ENCODE measurements at regions not wholly inside any gene's neighbourhood (a gene's known extent, or its start where the extent isn't known, plus 50 kb on each side); places are given as distances from the start of the nearest gene placed in this dataset.

- TF ChIP-seq, protein P1, sequence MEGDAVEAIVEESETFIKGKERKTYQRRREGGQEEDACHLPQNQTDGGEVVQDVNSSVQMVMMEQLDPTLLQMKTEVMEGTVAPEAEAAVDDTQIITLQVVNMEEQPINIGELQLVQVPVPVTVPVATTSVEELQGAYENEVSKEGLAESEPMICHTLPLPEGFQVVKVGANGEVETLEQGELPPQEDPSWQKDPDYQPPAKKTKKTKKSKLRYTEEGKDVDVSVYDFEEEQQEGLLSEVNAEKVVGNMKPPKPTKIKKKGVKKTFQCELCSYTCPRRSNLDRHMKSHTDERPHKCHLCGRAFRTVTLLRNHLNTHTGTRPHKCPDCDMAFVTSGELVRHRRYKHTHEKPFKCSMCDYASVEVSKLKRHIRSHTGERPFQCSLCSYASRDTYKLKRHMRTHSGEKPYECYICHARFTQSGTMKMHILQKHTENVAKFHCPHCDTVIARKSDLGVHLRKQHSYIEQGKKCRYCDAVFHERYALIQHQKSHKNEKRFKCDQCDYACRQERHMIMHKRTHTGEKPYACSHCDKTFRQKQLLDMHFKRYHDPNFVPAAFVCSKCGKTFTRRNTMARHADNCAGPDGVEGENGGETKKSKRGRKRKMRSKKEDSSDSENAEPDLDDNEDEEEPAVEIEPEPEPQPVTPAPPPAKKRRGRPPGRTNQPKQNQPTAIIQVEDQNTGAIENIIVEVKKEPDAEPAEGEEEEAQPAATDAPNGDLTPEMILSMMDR (IDR thresholded peaks at IDR 0.05): no peak
- TF ChIP-seq POLR2A (IDR thresholded peaks at IDR 0.05): no peak
Observed at GRCh38 chr9:134518004-134518606, 123.5 kb upstream of the COL5A1 start.

Measured in thyroid gland (tissue), 4 donors.